Endothelial cell of umbilical vein (primary cell): ENCODE measurements at regions not wholly inside any gene's neighbourhood (a gene's known extent, or its start where the extent isn't known, plus 50 kb on each side); places are given as distances from the start of the nearest gene placed in this dataset.

Experiments
- BruUV-seq: library from RNA; stranded (reverse); fragments of 400-500 nt; replicated peaks from 2 replicates; lab custom pipeline; 2021; lab: Mats Ljungman, UMichigan
- CTCF ChIA-PET: fragments of 300-600, 350-600 bp; sonication (Branson Sonifier 250); formaldehyde crosslinking; loops from one replicate; lab custom pipeline; 2021; ENCODE audit warnings: antibody characterized with exemption, inconsistent platforms; lab: Charles Lee
- POLR2A ChIA-PET: fragments of 300-600, 350-600 bp; sonication (Branson Sonifier 250); formaldehyde crosslinking; loops from one replicate; lab custom pipeline; 2021; ENCODE audit warnings: antibody characterized with exemption, inconsistent platforms; lab: Charles Lee
- DNase-seq: peaks from one replicate; pipeline ENCODE4 v3.0.0-alpha.2; 2011; ENCODE audit warnings: low read depth, low spot score
- FAIRE-seq: peaks from 2 replicates; lab custom pipeline; 2011; peaks lifted over from hg19 to GRCh38; lab: Jason Lieb, UNC
- H2AFZ ChIP-seq: 2 replicates; pipeline ENCODE4 v1.6.0; 2012; ENCODE audit warnings: low read depth, low read length, control low read depth, inconsistent platforms
- H3K27ac ChIP-seq: 2 replicates; pipeline ENCODE4 v1.5.1; 2011; ENCODE audit warnings: low read depth, mild to moderate bottlenecking, control low read depth, low read length, moderate library complexity; ENCODE audit not compliant: insufficient read depth
- H3K27me3 ChIP-seq, 2 experiments: 2 replicates each; pipeline versions ENCODE4 v1.6.0 to v1.6.1; 2011; ENCODE audit warnings: low read length in 2 of 2, mixed read lengths in 1 of 2; ENCODE audit not compliant: control insufficient read depth in 2 of 2, insufficient read depth in 2 of 2
- H3K36me3 ChIP-seq, 2 experiments: 2 replicates in 1 of 2; 3 replicates in 1 of 2; pipeline ENCODE4 v1.5.1; 2011; ENCODE audit warnings: low read length in 2 of 2, mild to moderate bottlenecking in 1 of 2, moderate library complexity in 1 of 2; ENCODE audit not compliant: control insufficient read depth in 2 of 2, insufficient read depth in 2 of 2; ENCODE audit errors: extremely low read depth in 1 of 2
- H3K4me1 ChIP-seq: 3 replicates; pipeline ENCODE4 v1.5.1; 2011; ENCODE audit warnings: mild to moderate bottlenecking, low read length; ENCODE audit not compliant: control insufficient read depth, insufficient read depth; ENCODE audit errors: extremely low read depth
- H3K4me2 ChIP-seq: 2 replicates; pipeline ENCODE4 v1.6.1; 2011; ENCODE audit warnings: low read length, control low read depth, mixed read lengths; ENCODE audit not compliant: insufficient read depth
- H3K4me3 ChIP-seq, 3 experiments: fragments of 200-600 bp in 1 of 3; sonication (generic), shearing (Covaris generic) in 1 of 3; replicated peaks in 1 of 3; 2 replicates each; pipeline ENCODE4 v1.5.1; 2011 to 2016; ENCODE audit warnings: control low read depth in 3 of 3, low read length in 3 of 3, mild to moderate bottlenecking in 2 of 3, inconsistent platforms in 1 of 3, low read depth in 1 of 3, moderate library complexity in 1 of 3; ENCODE audit not compliant: insufficient read depth in 1 of 3
- H3K79me2 ChIP-seq: 2 replicates; pipeline ENCODE4 v1.6.0; 2012; ENCODE audit warnings: low read length, inconsistent platforms; ENCODE audit not compliant: control insufficient read depth, insufficient read depth
- H3K9ac ChIP-seq: replicated peaks from 2 replicates; pipeline ENCODE3; 2011; ENCODE audit warnings: low read length, control low read depth; ENCODE audit not compliant: insufficient read depth; ENCODE audit errors: extremely low read depth
- H3K9me1 ChIP-seq: replicated peaks from 3 replicates; pipeline ENCODE4 v1.6.0; 2011; ENCODE audit warnings: mild to moderate bottlenecking, low read length; ENCODE audit not compliant: control insufficient read depth, insufficient read depth; ENCODE audit errors: extremely low read depth
- H3K9me3 ChIP-seq: replicated peaks from 2 replicates; pipeline ENCODE4 v1.5.1; 2012; ENCODE audit warnings: low read length, inconsistent platforms; ENCODE audit not compliant: control insufficient read depth, insufficient read depth
- H4K20me1 ChIP-seq: replicated peaks from 2 replicates; pipeline ENCODE3; 2011; ENCODE audit warnings: mild to moderate bottlenecking, low read length; ENCODE audit not compliant: control insufficient read depth, insufficient read depth; ENCODE audit errors: extremely low read depth
- EZH2 ChIP-seq: IDR thresholded peaks from 2 replicates; pipeline ENCODE4 v1.6.1; 2012; ENCODE audit warnings: borderline replicate concordance, low read depth, mild to moderate bottlenecking, moderate library complexity, low read length, inconsistent platforms; ENCODE audit not compliant: severe bottlenecking
- FOS ChIP-seq: IDR thresholded peaks from 2 replicates; pipeline ENCODE4 v1.6.1; 2011; ENCODE audit warnings: mild to moderate bottlenecking, low read length, moderate library complexity, borderline replicate concordance; ENCODE audit not compliant: insufficient read depth
- GATA2 ChIP-seq: IDR thresholded peaks from 2 replicates; pipeline ENCODE4 v1.7.0; 2011; ENCODE audit warnings: low read depth, mild to moderate bottlenecking, moderate library complexity, mixed read lengths, low read length; ENCODE audit not compliant: insufficient read length, insufficient read depth
- JUN ChIP-seq: IDR thresholded peaks from 2 replicates; pipeline ENCODE4 v1.6.1; 2011; ENCODE audit warnings: borderline replicate concordance, low read depth; ENCODE audit not compliant: insufficient read length, insufficient read depth
- MYC ChIP-seq: IDR thresholded peaks from one replicate; pipeline ENCODE4 v1.6.1; 2011; ENCODE audit warnings: mild to moderate bottlenecking, low read depth, low read length
- POLR2A ChIP-seq: IDR thresholded peaks from 2 replicates; pipeline ENCODE4 v1.6.1; 2012; ENCODE audit warnings: low read depth, mild to moderate bottlenecking, control low read depth, low read length
- POLR2AphosphoS5 ChIP-seq: IDR thresholded peaks from 2 replicates; pipeline ENCODE4 v1.6.1; 2012; ENCODE audit warnings: low read depth, mild to moderate bottlenecking, control low read depth, low read length, moderate library complexity; ENCODE audit not compliant: insufficient read depth
- dilution Hi-C: fragments of 300-500 bp; cut with MboI; formaldehyde crosslinking; loops from one replicate; pipeline ENCODE4 v1.15.0; 2019; ENCODE audit warnings: low sequenced_read_pairs; ENCODE audit not compliant: extremely low pct_ligation_motif_present
- intact Hi-C: fragments of 100-400 bp; cut with micrococcal nuclease; formaldehyde crosslinking; loops from one replicate; pipeline ENCODE4 v1.10.0; 2022
- TF ChIP-seq, protein P1 (sequence below), 2 donors: IDR thresholded peaks; 1 replicate in 1 of 2; 2 replicates in 1 of 2; pipeline ENCODE4 v1.5.1; 2011; ENCODE audit warnings: low read length in 2 of 2, mild to moderate bottlenecking in 2 of 2, moderate library complexity in 2 of 2, control low read depth in 1 of 2, inconsistent platforms in 1 of 2, low read depth in 1 of 2; ENCODE audit not compliant: insufficient read depth in 1 of 2; ENCODE audit errors: extremely low read depth in 1 of 2
- TF ChIP-seq, protein P2 (sequence below): IDR thresholded peaks from 2 replicates; pipeline ENCODE4 v1.6.1; 2011; ENCODE audit not compliant: insufficient read depth, insufficient read length

DNA sequence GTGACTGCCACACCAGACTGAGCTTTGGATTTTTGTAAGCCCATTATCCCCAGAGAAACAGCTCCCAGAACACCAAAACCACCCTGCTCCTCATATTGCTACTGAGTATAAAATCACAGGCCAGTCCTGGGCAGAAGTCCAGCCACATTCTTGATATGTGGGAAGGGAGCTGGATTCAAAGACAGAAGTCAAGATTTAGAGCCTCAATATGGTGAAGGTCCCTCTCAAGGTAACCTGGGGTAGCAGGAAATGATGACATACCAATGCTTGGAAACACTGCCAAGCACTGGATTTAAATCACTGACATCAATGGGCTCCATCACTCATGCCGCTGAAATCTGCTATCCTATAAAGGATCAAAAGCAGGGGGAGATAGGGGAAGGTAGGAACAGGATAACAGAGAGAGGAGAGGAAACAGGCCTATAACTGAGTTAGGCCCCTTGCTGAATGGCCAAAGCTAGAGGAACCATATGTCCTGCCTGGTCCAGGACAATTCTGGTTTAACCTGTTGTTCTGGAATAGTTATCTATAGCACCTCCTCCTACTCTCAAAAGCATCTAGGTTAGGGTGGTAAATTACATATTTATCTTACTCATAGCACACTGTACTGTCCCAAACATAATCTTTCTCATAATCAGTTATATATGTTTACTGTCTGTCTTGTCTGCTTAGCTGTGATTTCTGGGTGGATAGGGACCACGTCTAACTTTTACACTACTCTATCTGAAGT lies 83.7 kb upstream of the NHS start:
- no peak overlapping the region for H3K4me2 ChIP-seq
- H2AFZ ChIP-seq: no peak overlapping the region
- H3K79me2 ChIP-seq: no peaks in the 10 kb centered on the region
- no peaks in the 10 kb centered on the region for H3K27me3 ChIP-seq
- intact Hi-C loops (no loop called here), dilution Hi-C loops (no loop called here)
- CTCF ChIA-PET: no interaction called here
- BruUV-seq: no TSS peak
- H3K4me1 ChIP-seq: no peaks in the 10 kb centered on the region
- H3K4me3 ChIP-seq: no peak overlapping the region
- DNase-seq (no peak), FAIRE-seq (no peak)
- no peaks in the 10 kb centered on the region for H3K9me3 ChIP-seq
- no peaks in the 10 kb centered on the region for H4K20me1 ChIP-seq
- POLR2A ChIA-PET: no interaction called here
- TF ChIP-seq, protein P1, sequence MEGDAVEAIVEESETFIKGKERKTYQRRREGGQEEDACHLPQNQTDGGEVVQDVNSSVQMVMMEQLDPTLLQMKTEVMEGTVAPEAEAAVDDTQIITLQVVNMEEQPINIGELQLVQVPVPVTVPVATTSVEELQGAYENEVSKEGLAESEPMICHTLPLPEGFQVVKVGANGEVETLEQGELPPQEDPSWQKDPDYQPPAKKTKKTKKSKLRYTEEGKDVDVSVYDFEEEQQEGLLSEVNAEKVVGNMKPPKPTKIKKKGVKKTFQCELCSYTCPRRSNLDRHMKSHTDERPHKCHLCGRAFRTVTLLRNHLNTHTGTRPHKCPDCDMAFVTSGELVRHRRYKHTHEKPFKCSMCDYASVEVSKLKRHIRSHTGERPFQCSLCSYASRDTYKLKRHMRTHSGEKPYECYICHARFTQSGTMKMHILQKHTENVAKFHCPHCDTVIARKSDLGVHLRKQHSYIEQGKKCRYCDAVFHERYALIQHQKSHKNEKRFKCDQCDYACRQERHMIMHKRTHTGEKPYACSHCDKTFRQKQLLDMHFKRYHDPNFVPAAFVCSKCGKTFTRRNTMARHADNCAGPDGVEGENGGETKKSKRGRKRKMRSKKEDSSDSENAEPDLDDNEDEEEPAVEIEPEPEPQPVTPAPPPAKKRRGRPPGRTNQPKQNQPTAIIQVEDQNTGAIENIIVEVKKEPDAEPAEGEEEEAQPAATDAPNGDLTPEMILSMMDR (IDR thresholded peaks at IDR 0.05; ENCODE audit: extremely low read depth in 1 of 2, insufficient read depth in 1 of 2, low read depth in 1 of 2, low read length in 2 of 2): no peak
- TF ChIP-seq GATA2 (no peak), POLR2AphosphoS5 (no peak), EZH2 (no peak), MYC (no peak), JUN (no peak), POLR2A (no peak), FOS (no peak)
- TF ChIP-seq, protein P2, sequence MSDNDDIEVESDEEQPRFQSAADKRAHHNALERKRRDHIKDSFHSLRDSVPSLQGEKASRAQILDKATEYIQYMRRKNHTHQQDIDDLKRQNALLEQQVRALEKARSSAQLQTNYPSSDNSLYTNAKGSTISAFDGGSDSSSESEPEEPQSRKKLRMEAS: no peak
- no peak overlapping the region for H3K27ac ChIP-seq
- H3K9ac ChIP-seq: no peak overlapping the region
- H3K36me3 ChIP-seq: no peaks in the 10 kb centered on the region
- no peaks in the 10 kb centered on the region for H3K9me1 ChIP-seq
